LoVo (cell line): ENCODE measurements at regions not wholly inside any gene's neighbourhood (a gene's known extent, or its start where the extent isn't known, plus 50 kb on each side); places are given as distances from the start of the nearest gene placed in this dataset.

ENCODE experiments used
- DNase-seq: peaks from one replicate; pipeline ENCODE4 v3.0.0-alpha.2; 2016; ENCODE audit warnings: low spot score

GRCh38 chr16:50916040-50916439 lies 174.2 kb downstream of the CYLD start:
- no peak for DNase-seq

DNA sequence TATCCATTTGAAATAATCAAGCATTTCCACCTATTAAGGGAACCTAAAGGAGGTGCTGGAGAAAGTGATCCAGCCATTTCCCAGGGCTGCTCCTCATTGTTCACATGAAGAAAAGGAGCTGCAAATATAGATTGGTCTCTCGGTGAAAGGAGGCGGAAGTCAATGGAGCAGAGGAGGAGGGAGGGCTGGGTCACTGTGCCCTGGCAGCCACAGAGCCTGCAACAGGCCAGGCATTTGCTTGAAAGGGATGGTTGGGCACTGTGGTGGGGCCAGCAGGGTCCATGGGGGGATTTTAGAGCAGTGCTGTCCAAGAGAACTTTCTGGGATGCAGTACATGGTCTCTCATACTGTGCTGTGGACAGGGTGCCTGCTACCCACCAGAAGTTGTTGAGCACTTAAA lies 173.2 kb downstream of the CYLD start:
- no peak for DNase-seq

DNA sequence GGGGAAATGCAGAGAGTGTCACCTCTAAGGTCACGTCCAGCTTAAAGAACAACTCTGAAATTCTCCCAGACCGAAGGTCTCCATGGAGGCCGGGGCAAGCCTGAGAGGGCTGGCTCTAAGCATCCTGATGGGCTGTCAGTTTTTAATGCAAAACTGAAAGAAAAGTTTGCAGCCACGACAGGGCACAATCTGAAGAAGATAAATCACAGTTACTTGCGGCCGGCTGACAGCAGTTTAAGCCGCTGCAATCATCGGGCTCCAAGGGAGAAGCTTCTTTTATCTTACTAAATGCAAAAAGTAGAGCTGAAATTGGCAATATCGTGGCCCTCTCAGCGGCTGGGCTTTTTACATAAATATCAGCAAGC lies 168.8 kb downstream of the CYLD start:
- no peak for DNase-seq

DNA sequence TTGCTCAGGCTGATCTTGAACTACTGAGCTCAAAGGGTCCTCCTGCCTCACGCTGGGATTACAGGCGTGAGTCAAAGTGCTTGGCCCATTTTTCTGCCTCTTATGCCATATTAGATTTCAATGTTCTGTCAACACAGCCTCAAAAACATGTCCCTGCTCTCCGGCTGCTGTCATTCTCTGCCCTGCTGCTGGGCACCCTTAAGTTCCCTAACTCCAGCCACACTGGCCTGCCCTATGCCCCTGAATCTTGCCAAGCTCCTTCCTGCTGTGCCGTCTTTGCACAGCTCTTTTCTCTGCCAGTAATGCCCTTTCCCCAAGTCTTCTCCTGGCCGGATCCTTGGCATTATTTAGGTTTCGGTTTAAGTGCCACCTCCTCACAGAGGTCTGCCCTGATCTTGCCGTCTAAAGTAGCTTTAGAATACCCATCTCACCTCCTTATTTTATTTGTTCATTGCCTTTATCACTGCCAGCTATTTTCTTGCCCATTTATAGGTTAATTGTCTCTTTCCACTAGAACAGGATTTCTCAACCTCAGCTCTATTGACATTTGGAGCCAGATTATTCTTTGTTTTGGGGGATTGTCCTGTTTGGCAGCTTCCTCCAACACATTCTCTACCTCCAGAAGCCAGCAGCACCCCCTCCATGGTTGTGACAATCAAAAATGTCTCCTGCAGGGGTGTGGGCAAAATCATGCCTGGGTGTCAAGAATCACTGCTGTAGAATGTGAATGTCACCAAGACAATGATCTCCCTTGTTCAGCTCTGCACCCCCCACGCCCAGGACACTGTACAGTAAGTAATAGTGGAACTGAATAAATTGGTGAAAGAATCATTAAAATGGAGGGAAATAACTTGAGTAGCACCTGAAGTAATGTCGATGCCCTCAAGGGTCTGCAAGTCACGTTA lies 168.2 kb downstream of the CYLD start:
- no peak for DNase-seq

DNA sequence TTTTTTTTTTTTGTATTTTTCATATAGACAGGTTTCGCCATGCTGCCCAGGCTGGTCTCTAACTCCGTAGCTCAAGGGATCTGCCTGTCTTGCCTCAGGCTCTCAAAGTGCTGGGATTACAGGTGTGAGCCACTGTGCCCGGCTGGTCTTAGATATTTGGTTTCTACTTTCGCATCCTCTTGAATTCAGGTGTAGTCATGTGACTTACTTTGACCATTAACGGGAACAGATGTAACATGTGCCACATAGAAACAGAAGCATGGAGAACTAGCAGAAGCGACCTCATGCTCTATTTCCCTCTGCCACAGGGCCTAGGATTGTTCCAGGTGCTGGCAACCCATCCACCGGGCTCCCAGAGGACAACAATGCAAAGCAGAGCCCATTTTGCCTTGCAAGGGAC lies 166.6 kb downstream of the CYLD start:
- DNase-seq = no peak

GRCh38 chr16:50906454-50906853 lies 164.6 kb downstream of the CYLD start:
- DNase-seq = no peak

GRCh38 chr16:50902457-50902856 lies 160.6 kb downstream of the CYLD start:
- no peak for DNase-seq

GRCh38 chr16:50901062-50901461 lies 159.2 kb downstream of the CYLD start:
- DNase-seq = no peak

GRCh38 chr16:50900391-50900942 lies 158.6 kb downstream of the CYLD start:
- DNase-seq = no peak

- no peak for DNase-seq
Measured at GRCh38 chr16:50899951-50900350, 158.1 kb downstream of the CYLD start.

DNA sequence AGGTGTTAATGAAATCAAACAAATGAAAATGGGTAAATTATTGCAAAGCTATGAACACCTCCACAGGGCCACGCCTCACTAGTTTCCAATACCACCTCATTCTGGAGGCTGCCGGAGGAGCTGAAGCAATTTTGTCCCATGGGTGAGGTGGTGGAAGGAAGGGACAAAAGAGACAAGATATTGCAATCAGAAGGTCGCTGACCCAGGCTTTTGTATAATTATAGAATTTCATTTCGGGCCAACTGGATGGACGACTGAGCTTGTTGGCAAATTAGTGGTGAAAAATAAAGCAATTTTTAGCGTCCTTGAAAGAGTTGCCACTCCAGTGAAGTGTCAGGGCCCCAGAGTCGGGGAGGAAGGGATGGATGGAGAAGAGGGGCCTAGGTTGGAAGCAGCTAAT lies 147.9 kb downstream of the CYLD start:
- no peak for DNase-seq

DNA sequence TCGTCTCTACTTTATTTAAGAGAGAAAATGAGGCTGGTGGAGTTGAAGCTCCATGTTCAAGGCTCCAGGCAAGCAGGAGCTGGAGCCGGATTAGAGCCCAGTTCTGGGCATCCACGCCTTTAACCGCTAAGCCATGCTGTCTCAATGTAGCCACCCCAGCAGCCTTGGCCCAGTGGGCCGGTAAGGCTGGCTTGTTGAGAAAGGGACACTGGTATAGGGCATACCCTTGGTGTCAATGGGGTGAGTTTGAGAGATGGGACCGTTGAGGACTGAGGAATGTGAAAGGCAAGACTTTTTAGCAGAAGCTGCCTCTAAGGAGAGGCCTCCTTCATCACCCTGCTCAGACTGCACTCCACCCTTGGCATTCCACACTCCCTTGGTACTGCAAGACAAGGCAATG lies 147.4 kb downstream of the CYLD start:
- DNase-seq = no peak

GRCh38 chr16:50888486-50889261 lies 146.8 kb downstream of the CYLD start:
- DNase-seq = no peak

- no peak for DNase-seq
Measured at GRCh38 chr16:50887500-50888298, 145.8 kb downstream of the CYLD start.

GRCh38 chr16:50884066-50884860 lies 142.4 kb downstream of the CYLD start:
- DNase-seq = no peak

GRCh38 chr16:50881956-50882355 lies 140.1 kb downstream of the CYLD start:
- no peak for DNase-seq

- DNase-seq = no peak
Measured at GRCh38 chr16:50881331-50881830, 139.5 kb downstream of the CYLD start.

- DNase-seq = no peak
Measured at GRCh38 chr16:50880926-50881325, 139.0 kb downstream of the CYLD start.

GRCh38 chr16:50879873-50880695 lies 138.2 kb downstream of the CYLD start:
- no peak for DNase-seq

- no peak for DNase-seq
Measured at GRCh38 chr16:50878966-50879615, 137.2 kb downstream of the CYLD start.
